ENCODE measurements at regions not wholly inside any gene's neighbourhood (a gene's known extent, or its start where the extent isn't known, plus 50 kb on each side); places are given as distances from the start of the nearest gene placed in this dataset.

- Histone ChIP-seq H3K4me3 (ENCODE audit: insufficient read depth, low read depth, low read length) (no peak overlapping the region), H3K27me3 (ENCODE audit: control insufficient read depth, insufficient read depth, low read length) (no peaks in the 10 kb centered on the region), H3K36me3 (replicated peaks; ENCODE audit: control insufficient read depth, insufficient read depth, low read length) (no peaks in the 10 kb centered on the region)
- no peak for DNase-seq
These were observed 57.5 kb upstream of the MSTN start for GRCh38 chr2:190119923-190120590.

GRCh38 chr2:190119257-190119656, 56.7 kb upstream of the MSTN start:
- DNase-seq = peak; percentile 67
- Histone ChIP-seq H3K4me3 (ENCODE audit: insufficient read depth, low read depth, low read length) (peak overlapping the region; percentile 57), H3K36me3 (replicated peaks; ENCODE audit: control insufficient read depth, insufficient read depth, low read length) (no peaks in the 10 kb centered on the region), H3K27me3 (ENCODE audit: control insufficient read depth, insufficient read depth, low read length) (no peaks in the 10 kb centered on the region)

- H3K27me3 ChIP-seq (ENCODE audit: control insufficient read depth, insufficient read depth, low read length) = no peaks in the 10 kb centered on the region
These were observed 54.8 kb upstream of the MSTN start for GRCh38 chr2:190117305-190117704.

GRCh38 chr2:190113000-190113399, 50.5 kb upstream of the MSTN start:
- Histone ChIP-seq H3K4me3 (ENCODE audit: insufficient read depth, low read depth, low read length) (no peak overlapping the region), H3K27me3 (ENCODE audit: control insufficient read depth, insufficient read depth, low read length) (no peaks in the 10 kb centered on the region), H3K36me3 (replicated peaks; ENCODE audit: control insufficient read depth, insufficient read depth, low read length) (no peaks in the 10 kb centered on the region)
- DNase-seq = no peak

More at GRCh38 chr2:190117305-190117704, 54.8 kb upstream of the MSTN start:
- DNase-seq = no peak
- Histone ChIP-seq H3K36me3 (replicated peaks; ENCODE audit: control insufficient read depth, insufficient read depth, low read length) (no peaks in the 10 kb centered on the region), H3K4me3 (ENCODE audit: insufficient read depth, low read depth, low read length) (no peak overlapping the region)
